ENCODE measurements at regions not wholly inside any gene's neighbourhood (a gene's known extent, or its start where the extent isn't known, plus 50 kb on each side); places are given as distances from the start of the nearest gene placed in this dataset.

DNA sequence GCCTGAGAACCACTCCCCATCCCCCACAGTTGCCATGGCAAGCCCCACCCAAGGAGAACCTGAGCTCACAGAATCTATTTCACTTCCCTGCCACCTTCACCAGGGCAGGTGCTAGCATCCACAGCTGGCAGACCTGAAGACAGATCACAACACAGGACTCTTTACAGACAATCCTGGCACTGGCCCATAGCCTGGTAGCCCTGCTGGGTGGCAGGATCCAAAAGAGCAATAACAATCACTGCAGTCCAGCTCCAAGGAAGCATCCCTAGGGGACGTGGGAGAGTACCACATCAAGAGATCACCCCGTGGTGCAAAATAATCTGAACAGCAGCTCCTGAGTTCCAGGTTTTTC lies 463.2 kb upstream of the PIK3R1 start:
- TF ChIP-seq, protein P1, sequence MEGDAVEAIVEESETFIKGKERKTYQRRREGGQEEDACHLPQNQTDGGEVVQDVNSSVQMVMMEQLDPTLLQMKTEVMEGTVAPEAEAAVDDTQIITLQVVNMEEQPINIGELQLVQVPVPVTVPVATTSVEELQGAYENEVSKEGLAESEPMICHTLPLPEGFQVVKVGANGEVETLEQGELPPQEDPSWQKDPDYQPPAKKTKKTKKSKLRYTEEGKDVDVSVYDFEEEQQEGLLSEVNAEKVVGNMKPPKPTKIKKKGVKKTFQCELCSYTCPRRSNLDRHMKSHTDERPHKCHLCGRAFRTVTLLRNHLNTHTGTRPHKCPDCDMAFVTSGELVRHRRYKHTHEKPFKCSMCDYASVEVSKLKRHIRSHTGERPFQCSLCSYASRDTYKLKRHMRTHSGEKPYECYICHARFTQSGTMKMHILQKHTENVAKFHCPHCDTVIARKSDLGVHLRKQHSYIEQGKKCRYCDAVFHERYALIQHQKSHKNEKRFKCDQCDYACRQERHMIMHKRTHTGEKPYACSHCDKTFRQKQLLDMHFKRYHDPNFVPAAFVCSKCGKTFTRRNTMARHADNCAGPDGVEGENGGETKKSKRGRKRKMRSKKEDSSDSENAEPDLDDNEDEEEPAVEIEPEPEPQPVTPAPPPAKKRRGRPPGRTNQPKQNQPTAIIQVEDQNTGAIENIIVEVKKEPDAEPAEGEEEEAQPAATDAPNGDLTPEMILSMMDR (IDR thresholded peaks at IDR 0.05) = no peak
- no peak for TF ChIP-seq POLR2A (IDR thresholded peaks at IDR 0.05)

Measured in uterus (tissue), 2 donors.